NCI-H524 treated with DMSO at 0.1 percent for 48 hours (cell line): ENCODE measurements at regions not wholly inside any gene's neighbourhood (a gene's known extent, or its start where the extent isn't known, plus 50 kb on each side); places are given as distances from the start of the nearest gene placed in this dataset.

Source experiments
- DNase-seq: peaks from one replicate; lab custom pipeline; 2025; lab: John Stamatoyannopoulos, UW

DNA sequence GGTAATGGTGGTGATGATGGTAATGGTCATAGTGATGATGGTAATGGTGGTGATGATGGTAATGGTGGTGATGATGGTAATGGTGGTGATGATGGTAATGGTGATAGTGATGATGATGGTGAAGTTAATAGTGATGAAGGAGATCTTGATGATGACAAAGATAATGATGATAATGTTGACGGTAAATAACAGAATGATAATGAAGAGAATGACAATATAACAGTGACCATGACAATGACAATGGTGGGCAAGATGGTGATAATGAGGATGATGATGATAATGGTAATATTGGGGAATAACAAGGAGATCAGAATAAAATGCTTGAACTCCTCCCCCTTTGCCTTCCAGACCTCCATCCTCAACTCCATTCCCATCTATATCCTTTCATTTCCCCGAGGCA, 233.3 kb upstream of the SFSWAP start:
- DNase-seq, result no peak

DNA sequence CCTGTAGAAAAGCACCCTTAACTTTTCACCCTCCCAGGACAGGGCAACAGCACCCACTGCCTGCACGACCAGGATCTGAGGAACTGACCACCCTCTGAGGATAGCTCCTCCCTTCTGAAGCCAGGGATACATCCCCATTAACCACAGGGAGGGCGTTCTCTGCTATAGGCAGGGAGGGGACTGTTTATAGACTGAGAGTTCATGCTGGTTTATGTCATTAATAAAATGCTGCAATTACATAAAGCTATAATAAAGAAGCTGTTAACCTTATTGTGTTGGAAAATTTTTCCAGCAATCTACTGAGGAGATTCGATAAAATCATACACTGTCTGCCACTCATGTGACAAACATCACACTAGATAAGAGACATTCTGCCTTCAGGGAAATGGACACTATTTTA, 232.4 kb upstream of the SFSWAP start:
- DNase-seq, result no peak

DNA sequence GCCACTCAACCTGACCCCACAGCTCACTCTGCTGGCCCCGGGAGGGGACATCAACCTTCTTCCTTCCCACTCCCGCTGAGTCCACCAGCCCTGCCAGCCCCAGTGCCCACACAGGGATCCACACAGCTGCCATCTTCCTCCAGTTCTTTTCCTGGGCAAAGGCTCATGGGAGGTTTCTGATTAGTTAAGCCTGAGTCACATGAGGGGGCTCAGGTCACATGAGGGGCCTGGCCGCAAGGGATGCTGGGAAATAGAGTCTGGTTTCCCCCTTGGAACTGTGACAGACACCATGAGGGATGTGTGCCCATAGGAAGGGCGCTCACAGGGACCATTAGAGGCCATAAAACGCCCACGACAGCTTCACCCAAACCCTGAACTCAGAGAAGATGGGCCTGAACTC, 228.7 kb upstream of the SFSWAP start:
- DNase-seq, result no peak

DNA sequence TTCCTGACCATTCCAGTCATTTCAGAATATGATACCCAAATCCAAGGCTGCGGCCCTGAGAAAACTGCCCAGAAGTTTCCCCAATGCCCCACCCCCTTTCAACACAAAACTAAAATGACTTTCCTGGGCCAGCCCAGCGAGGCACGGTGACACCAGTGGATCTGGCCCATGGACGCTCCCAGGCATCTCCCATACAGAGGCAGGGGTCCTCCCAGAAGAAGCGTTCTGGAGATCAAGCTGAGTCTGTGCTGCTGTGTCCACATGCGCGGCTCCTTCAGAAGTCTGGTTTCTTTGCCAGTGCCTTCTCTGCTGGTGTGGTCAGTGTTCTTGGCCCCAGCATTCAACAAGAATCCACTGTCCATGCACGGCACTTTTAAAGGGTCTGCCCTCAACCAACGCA, 228.2 kb upstream of the SFSWAP start:
- no peak for DNase-seq

DNA sequence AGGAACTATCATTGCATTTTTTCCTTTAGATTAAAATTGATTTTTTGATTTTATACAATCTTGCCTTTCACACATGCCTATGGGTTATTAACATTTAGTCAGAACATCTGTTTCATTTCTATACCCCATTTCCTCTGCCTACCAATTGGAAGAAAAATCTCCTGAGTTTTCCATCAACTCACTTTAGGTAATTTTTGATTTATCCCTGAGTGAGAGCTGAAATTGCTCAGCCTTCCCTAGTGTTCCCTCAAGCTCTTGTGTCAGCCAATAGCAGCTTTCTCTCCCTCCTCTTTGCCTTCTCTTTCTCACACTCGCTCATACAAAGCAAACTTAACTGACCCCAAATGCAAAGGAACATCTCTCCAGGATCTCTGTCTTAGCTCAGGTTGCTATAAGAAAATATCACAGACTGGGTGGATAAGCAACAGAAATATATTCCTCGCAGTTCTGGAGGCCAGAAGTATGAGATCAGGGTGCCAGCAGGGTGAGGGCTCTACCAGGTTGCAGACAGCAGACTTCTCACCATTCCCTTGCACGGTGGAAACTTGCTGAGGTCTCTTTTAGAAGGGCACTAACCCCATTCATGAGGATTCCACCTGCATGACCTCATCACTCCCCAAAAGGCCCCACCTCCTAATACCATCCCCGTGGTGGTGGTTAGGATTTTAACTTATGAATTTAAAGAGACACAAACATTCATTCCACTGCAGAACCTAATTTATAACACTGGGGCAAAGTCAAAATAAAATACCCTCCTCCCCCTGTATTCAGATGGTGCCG, 224.2 kb upstream of the SFSWAP start:
- DNase-seq, result no peak

DNA sequence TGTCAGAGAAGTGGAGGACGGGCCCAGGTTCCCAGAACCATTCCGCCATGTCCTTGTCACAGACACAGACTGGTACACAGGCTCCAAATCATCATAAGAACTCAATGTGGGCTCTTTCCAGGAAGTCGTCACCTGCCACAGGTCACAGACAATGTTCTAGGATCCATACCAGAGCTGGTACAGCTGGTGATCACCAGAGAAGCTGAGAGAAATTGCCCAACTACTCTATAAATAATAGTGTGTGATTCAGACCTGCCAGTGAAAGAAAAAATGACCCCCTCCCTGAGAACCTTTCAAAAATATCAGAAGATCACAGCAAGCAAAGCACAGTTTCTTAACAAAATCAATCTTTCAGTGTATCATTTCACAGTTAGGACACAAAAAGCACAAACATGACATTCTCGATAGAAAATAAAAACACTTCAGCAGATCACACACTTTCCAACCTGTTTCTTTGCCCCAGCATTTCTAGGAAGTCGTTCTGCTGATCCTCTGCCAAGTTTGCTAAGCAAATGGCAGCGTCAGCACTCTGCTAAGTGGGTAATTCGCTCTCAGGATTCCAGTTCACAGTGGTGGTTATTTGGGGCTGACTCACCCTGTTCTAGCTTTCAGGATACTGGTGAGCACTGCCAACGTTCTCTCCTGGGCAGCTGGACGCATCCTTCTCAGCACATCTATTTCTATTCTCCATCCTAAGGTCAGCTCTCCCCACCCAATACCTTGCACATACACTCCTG, 223.3 kb upstream of the SFSWAP start:
- DNase-seq, result no peak

DNA sequence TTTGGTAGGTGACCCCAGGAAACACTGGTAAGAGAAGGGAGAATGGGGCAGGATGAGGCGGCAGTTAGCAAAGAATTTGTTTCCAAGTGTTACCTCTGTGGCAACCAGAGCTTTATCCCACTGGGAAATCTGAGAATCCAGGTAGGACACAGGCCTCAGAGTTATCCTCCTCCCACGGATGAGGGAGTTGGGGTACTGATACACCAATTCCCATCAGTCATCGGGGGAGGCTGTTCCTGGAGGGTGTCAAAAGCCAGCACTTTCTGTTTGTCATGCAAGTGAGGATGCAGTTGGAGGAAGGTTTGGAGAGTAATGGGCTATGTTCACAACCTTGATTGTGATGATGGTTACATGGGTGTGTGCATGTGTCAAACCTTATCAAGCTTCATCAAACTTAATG, 221.2 kb upstream of the SFSWAP start:
- DNase-seq, result no peak

DNA sequence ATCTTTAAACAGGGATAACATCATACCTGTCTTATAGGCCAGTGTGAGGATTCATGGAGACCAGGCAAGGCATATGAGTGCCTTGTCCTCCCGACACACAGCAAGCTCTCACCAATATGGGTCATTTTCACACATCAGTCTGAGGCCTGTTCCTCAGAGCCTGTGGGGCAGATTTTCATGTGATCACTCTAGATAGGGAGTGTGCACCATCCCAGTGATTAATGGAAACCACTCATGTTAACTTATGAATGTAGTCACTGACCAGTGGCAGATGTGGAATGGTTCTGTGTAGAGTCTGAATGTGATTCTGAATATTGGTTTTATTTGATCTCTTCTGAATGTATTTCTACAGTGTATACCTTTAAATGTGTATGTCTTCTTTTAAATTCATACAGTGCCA, 219.7 kb upstream of the SFSWAP start:
- no peak for DNase-seq

DNA sequence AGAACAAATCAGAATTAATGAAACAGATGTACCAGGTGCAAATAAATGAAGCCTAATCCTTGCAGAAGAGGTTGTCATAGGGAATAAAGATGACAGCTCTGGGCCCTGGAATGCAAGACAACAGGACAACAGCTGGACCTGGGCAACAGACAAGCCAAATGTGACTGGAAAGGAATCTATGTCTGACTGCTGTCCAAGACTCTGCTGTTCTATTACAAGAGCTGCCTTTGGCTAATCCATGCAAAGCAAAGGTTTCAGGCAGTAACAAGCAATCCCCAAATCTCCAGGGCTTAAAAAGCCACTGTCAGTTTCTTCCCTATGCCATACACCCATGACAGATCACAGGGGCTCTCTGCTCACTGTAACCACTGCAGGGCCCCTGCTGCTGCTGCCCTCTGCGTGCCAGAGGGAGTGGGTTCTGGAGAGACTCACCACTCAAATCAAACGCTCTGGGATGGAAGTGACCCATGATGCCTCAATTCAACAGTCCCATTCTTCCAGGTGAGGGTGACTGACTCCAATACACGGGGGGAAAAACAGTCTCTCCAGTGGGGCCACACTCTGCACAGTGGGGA, 218.9 kb upstream of the SFSWAP start:
- DNase-seq, result no peak

DNA sequence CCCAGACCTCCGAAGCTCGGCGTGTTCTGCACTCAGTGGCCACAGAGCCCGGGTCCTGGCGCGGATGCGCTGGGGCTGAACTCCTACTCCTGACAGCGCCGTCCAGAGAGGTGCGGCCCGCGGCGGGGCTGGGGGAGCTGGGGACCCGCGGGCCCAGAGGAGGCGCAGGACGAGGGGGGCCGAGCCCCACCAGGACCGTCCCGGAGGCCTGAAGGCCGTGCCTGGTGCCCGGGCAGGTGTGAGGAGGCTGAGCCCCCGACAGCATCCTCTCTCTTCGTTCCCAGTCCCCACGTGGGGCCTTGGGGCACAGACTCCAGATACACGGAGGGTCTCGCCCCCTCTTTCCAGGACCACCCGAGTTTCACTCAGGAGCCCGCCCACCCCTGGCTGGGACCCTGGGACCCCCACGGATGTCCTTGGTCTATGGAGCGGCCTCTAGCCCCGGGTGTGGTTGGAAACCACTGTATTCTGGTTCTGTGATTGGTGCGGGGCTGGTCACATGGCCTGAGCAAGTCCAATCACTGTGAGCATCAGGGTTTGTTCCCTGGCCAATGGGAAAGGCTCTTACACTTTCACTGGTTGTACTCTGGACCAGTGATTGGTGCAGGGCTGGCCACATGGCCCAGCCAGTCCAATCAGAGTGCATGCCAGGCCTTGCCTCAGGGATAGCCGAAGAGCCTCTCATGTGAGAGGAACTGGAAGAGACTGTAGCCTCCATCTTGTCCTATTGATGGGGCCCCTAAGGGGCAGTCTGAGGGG, 217.6 kb upstream of the SFSWAP start:
- DNase-seq, result no peak

DNA sequence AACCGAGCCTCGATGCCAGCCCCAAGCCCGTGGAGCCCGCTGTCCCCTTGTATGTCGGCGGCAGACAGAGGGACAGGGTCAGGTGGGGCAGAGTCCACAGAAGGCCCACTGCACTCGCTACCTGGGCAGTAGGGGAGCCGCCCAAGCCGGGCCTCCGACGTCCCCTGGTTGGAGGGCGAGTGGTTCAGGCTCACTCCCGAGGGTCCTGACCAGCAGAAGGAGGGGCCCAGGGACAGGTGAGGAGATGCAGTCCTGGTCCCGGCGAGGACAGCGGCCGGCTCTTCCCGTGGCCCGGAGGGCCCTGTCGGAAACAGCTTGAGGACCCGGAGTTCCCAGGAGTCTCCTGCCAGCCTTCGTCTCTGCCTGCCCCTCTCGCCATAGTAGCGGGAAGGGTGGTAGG, 216.7 kb upstream of the SFSWAP start:
- no peak for DNase-seq

DNA sequence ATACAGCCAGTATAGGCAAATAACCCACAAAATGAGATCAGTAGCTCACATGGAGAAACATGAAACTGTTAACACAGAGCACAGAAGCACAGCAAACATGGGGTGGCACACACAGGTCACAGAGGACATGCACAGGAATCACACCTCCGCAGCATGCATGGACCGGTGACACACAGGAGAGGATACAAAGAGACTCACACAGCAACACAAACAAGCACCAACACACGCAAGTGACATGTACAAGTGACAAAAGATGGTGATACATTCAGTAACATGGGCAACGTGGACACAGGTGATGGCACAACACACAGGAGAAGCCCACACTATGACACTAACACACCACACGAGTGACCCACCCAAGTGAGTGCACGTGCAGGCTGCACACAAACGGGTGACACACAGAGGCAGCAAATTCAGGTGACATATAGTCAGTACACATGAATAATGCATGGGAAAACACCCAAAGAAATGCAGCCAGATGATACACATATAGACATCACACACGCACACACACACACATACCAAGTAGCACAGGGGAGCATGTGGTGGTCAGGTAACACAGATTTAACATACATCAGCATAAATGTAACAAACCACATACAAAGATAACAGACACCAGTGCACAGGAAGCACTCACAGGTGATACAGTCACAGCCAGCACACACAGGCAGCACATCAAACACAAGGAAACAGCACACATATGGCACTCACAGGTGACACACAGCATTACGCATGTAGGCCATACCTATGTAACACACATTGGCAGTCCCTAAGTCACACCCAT, 216.0 kb upstream of the SFSWAP start:
- no peak for DNase-seq

DNA sequence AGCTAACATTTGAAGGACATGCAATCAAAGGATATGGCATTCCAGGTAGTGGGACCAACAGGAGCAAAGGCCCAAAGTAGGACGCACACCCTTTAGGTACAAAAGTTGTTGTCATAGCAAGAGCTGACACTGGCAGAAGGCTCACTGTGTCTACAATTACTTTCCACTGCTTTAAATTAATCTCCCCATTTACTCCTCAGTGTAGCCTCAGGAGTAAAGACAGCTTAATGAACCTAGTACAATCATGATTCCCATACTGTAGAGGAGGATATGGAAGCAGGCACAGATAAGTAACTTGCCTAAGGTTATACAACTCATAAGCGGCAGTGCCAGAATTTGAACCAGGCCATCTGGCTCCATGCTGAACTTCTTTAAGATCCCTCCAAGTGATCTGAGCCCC, 212.9 kb upstream of the SFSWAP start:
- DNase-seq, result no peak

DNA sequence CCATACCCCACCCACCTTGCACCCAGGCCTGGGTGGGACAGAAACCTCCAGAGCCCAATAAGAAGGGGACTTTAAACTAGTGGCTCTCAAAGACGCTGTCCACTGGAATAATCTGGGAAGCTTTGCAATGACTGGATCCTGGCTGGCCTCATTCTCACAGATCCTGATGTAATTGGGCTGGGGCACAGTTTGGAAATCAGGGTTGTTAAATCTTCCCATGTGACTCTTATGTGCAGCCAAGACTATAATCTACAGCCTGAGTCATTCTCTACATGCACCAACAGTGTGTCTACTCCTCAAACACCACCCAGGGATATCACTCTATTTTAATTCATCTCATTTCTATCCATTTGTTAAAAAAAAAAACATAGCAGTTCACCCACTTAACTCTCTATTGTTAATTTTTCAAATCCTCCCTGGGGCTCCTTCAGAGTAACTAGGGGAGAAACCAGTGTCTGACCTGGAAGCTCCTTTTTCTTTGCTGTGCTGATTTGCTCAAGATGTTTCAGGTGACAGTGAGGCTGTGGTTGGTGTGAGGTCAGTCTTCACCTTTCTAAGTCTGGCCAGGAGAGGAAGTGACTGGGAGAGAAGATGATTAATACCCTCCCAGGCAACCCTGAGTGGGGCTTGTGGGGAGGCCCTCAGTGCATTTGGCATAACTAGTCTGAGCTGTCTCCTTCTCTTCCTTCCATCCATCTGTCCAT, 211.6 kb upstream of the SFSWAP start:
- DNase-seq, result no peak

DNA sequence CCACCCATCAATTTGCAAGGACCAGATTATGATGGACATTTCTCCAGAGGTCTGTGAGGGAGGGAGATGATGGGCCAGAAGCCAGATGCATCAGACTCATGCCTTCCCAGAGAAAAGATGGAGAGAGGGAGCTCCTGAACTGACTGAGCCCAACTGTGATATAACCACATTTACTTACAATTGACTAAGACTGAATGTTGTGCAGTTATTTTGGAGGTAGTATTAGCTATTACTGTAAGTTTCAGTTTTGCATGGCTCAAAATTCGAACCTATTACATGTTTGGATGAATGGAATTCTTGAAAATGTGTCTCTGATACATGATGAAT, 211.1 kb upstream of the SFSWAP start:
- DNase-seq, result no peak

DNA sequence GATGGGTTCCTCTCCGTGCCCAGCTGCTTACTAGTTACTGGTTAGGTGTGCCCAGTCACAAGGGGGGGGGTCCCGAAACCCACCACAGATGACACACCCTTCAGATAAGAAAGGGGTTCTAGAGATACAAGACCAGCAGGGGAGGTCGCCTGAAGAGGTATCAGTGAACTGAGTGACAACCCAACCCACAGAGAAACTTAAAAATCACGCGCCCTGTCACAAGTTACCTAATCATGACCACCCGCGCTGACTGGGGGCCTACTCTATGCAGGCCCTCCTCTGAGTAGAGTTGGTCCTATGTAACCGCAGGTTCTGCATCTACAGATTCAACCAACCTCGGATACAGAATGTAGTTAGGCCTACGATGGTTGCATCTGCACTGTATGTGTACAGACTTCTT, 210.3 kb upstream of the SFSWAP start:
- DNase-seq, result no peak

DNA sequence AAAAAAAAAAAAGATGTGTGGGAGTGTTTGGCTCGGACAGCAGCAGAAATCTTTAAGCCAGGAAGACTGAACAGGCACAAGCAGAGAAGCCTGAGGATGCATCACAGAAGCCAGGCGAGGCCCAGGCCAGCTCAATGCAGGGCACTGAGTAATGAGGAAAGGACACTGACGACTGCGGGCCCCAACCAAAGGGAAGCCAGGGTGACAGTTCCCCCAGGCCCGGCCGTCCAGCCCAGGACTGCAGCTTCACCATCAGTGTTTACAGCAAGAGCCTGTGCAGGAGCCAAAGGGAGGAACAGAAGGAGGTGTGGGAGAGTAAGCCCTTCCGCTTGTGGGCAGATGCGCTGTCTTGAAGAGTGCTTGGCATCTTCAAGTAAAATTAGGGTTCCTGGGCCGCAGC, 205.3 kb upstream of the SFSWAP start:
- DNase-seq, result no peak

DNA sequence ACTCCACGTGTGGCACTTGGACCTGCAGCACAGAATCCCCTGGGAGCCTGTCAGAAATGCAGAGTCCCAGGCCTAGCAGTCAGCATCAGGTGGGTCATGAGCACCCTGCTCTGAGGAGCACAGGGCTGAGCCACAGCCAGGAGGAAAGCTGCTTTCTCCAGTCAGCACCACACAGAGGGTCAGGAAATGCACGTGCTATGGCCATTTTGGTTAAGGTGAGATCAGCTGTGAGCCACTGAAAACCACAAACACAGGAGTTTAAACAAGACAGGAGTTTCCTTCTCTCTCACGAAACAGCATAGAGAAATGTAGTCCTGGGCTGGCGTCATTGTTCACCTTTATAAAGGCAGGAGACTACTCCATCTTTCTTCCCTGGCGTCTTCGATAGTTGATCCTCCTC, 204.5 kb upstream of the SFSWAP start:
- DNase-seq, result no peak

DNA sequence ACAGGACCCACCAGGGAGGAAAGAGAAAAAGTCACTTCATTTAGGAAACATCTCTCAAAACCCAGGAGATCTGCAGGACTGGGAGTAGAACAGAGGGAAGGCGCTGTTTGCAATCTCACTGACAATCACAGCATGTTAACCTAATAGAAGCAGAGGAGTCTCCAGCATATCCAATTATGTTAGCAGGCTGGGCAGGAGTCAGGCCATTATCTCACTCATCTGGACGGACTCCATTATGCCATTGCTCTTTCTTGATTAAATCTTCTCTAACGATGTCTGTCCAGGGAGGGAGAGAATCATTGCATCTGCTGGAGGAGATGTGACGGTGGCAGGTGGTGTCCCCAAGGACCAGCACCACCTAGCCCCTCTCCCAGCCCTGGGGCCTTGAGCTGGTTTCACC, 203.8 kb upstream of the SFSWAP start:
- no peak for DNase-seq

DNA sequence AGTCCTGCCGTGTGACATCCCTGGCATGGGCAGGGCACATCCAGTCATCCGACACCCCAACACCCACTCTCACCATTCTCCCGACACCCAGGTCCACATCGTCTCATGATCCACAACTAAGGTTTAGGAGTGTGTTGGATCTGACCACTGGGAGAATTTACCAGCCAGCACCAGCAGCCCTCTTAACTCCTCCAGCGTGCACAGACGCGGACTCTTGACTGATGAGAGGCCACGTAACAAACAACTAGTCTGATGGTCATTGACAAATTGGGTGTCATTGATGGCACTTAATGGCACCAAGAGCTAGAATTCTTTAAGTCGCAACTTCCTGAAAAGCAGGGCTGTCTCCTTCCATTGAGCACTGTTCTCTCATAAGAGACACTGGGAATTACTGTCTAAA, 203.0 kb upstream of the SFSWAP start:
- DNase-seq, result peak; percentile 29

DNA sequence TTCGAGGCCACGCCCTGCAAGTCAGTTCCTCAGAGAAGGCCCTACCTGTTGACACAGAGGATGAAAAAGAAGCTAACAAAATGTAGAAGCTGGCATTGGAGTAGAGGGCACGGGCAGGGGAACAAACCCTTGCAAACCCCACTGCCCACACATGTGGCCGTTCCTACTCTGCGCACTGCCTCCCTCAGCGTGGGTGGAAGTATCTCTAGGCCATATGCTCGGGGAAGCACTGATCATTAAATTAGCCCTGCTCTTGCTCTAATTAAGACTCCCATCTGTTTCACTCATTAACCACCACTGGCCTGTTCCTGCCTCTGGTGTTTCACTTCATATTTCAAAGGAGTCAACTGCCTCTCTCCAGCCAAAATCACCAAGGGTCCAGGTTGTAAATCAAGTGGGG, 201.2 kb upstream of the SFSWAP start:
- DNase-seq, result no peak
